Common myeloid progenitor, CD34-positive (primary cell): ENCODE measurements at regions not wholly inside any gene's neighbourhood (a gene's known extent, or its start where the extent isn't known, plus 50 kb on each side); places are given as distances from the start of the nearest gene placed in this dataset.

Experiments used
- CTCF ChIA-PET: fragments of 350-600 bp; sonication (Branson Sonifier 250); formaldehyde crosslinking; loops from one replicate; lab custom pipeline; 2021; ENCODE audit warnings: antibody characterized with exemption; lab: Charles Lee
- POLR2A ChIA-PET: fragments of 350-600 bp; sonication (Branson Sonifier 250); formaldehyde crosslinking; loops from one replicate; lab custom pipeline; 2021; ENCODE audit warnings: antibody characterized with exemption; lab: Charles Lee
- DNase-seq, 3 donors: peaks; one replicate each; pipeline versions ENCODE4 v3.0.0 to v3.0.0-alpha.2; 2013
- H3K27ac ChIP-seq, 2 experiments: 1 replicate in 1 of 2; 2 replicates in 1 of 2; pipeline ENCODE4 v1.7.0; 2013; ENCODE audit warnings: inconsistent platforms in 2 of 2, low read length in 2 of 2, mild to moderate bottlenecking in 2 of 2, low read depth in 1 of 2, moderate library complexity in 1 of 2; ENCODE audit not compliant: severe bottlenecking in 2 of 2, insufficient read depth in 1 of 2, poor library complexity in 1 of 2
- H3K27me3 ChIP-seq, 5 experiments: replicated peaks in 2 of 5; 1 replicate in 3 of 5; 2 replicates in 2 of 5; pipeline versions ENCODE4 v1.6.1 to v1.7.0; 2013; ENCODE audit warnings: low read length in 4 of 5, mild to moderate bottlenecking in 2 of 5, moderate library complexity in 2 of 5, inconsistent platforms in 1 of 5; ENCODE audit not compliant: insufficient read depth in 5 of 5, control insufficient read depth in 4 of 5
- H3K36me3 ChIP-seq, 4 experiments: 1 replicate in 2 of 4; 2 replicates in 2 of 4; pipeline versions ENCODE4 v1.6.1 to v1.7.0; 2013; ENCODE audit warnings: low read length in 3 of 4, control low read depth in 1 of 4, mild to moderate bottlenecking in 1 of 4; ENCODE audit not compliant: control insufficient read depth in 4 of 4, insufficient read depth in 4 of 4
- H3K4me1 ChIP-seq, 4 experiments: 1 replicate in 3 of 4; 2 replicates in 1 of 4; pipeline versions ENCODE4 v1.6.1 to v1.7.1; 2013; ENCODE audit warnings: low read length in 3 of 4, mild to moderate bottlenecking in 3 of 4, control low read depth in 1 of 4, inconsistent platforms in 1 of 4, moderate library complexity in 1 of 4; ENCODE audit not compliant: control insufficient read depth in 4 of 4, insufficient read depth in 4 of 4; ENCODE audit errors: control extremely low read depth in 1 of 4
- H3K4me3 ChIP-seq, 7 experiments: 1 replicate in 4 of 7; 2 replicates in 3 of 7; pipeline versions ENCODE4 v1.5.1 to v1.7.0; 2013; ENCODE audit warnings: mild to moderate bottlenecking in 7 of 7, low read length in 6 of 7, moderate library complexity in 6 of 7, inconsistent platforms in 2 of 7, low read depth in 2 of 7, control low read depth in 1 of 7; ENCODE audit not compliant: insufficient read depth in 4 of 7, control insufficient read depth in 1 of 7; ENCODE audit errors: extremely low read depth in 1 of 7
- H3K9me3 ChIP-seq, 5 experiments: 1 replicate in 4 of 5; 2 replicates in 1 of 5; pipeline versions ENCODE4 v1.6.1 to v1.7.1; 2013; ENCODE audit warnings: low read length in 4 of 5, mild to moderate bottlenecking in 2 of 5, inconsistent platforms in 1 of 5, low read depth in 1 of 5, moderate library complexity in 1 of 5; ENCODE audit not compliant: control insufficient read depth in 4 of 5, insufficient read depth in 2 of 5; ENCODE audit errors: control extremely low read depth in 1 of 5
- WGBS: methylation state at CpG from one replicate; pipeline ENCODE4 v1.1.5; 2013; ENCODE audit not compliant: insufficient coverage; 5-methylcytosine and 5-hydroxymethylcytosine counted together

- DNase-seq: no peak
- Histone ChIP-seq H3K27ac (no peak overlapping the region), H3K36me3 (no peaks in the 10 kb centered on the region), H3K9me3 (no peaks in the 10 kb centered on the region), H3K27me3 (no peaks in the 10 kb centered on the region), H3K4me1 (no peaks in the 10 kb centered on the region), H3K4me3 (no peak overlapping the region)
- WGBS: no CpG with 5 or more reads among the region's 2 CpGs
- POLR2A ChIA-PET: interaction anchor here (0.7 kb wide), 1 partner anchor 305 kb away, joined by 4 read pairs; no protein-coding TSS in a partner anchor
- CTCF ChIA-PET: no interaction called here
These were observed 318.6 kb upstream of the ADGRL4 start for GRCh38 chr1:79325126-79325525.

- WGBS: no CpG with 5 or more reads among the region's 1 CpG
- Histone ChIP-seq H3K4me1 (no peaks in the 10 kb centered on the region), H3K27ac (no peak overlapping the region), H3K36me3 (no peaks in the 10 kb centered on the region), H3K9me3 (no peaks in the 10 kb centered on the region), H3K27me3 (no peaks in the 10 kb centered on the region), H3K4me3 (no peak overlapping the region)
- no peak for DNase-seq
- ChIA-PET POLR2A (no interaction called here), CTCF (interaction anchor here (0.9 kb wide), 1 partner anchor 32 kb away, joined by 3 read pairs; no protein-coding TSS in a partner anchor)
These were observed 316.9 kb upstream of the ADGRL4 start for GRCh38 chr1:79323239-79324025.

GRCh38 chr1:79322511-79323027, 316.0 kb upstream of the ADGRL4 start:
- no peak for DNase-seq
- Histone ChIP-seq H3K36me3 (no peaks in the 10 kb centered on the region), H3K27me3 (no peaks in the 10 kb centered on the region), H3K27ac (no peak overlapping the region), H3K9me3 (no peaks in the 10 kb centered on the region), H3K4me1 (no peaks in the 10 kb centered on the region), H3K4me3 (no peak overlapping the region)
- WGBS: 100% methylated on average over 1 of the region's 5 CpGs
- ChIA-PET POLR2A (no interaction called here), CTCF (no interaction called here)

GRCh38 chr1:79312438-79312837, 305.9 kb upstream of the ADGRL4 start:
- H3K27me3 ChIP-seq: no peaks in the 10 kb centered on the region
- H3K9me3 ChIP-seq: no peaks in the 10 kb centered on the region
- peaks cover 0 to 2% (median 0%) of the 10 kb centered on the region in 4 experiments for H3K4me1 ChIP-seq
- ChIA-PET CTCF (no interaction called here), POLR2A (no interaction called here)
- H3K27ac ChIP-seq: no peak overlapping the region
- no peaks in the 10 kb centered on the region for H3K36me3 ChIP-seq
- H3K4me3 ChIP-seq: no peak overlapping the region
- no peak for DNase-seq

- no peak overlapping the region for H3K27ac ChIP-seq
- 93% methylated on average over 2 of the region's 3 CpGs for WGBS
- H3K27me3 ChIP-seq: no peaks in the 10 kb centered on the region
- H3K4me3 ChIP-seq: no peak overlapping the region
- ChIA-PET POLR2A (no interaction called here), CTCF (no interaction called here)
- H3K36me3 ChIP-seq: no peaks in the 10 kb centered on the region
- peaks cover 0 to 2% (median 0%) of the 10 kb centered on the region in 4 experiments for H3K4me1 ChIP-seq
- no peak for DNase-seq
- H3K9me3 ChIP-seq: no peaks in the 10 kb centered on the region
These were observed 304.1 kb upstream of the ADGRL4 start for GRCh38 chr1:79310609-79311008.

GRCh38 chr1:79304131-79304530, 297.6 kb upstream of the ADGRL4 start:
- CTCF ChIA-PET: no interaction called here
- DNase-seq: no peak
- no peak overlapping the region for H3K4me3 ChIP-seq
- H3K27ac ChIP-seq: no peak overlapping the region
- no peaks in the 10 kb centered on the region for H3K27me3 ChIP-seq
- POLR2A ChIA-PET: no interaction called here
- H3K36me3 ChIP-seq: no peaks in the 10 kb centered on the region
- H3K9me3 ChIP-seq: no peaks in the 10 kb centered on the region
- H3K4me1 ChIP-seq: no peaks in the 10 kb centered on the region
- no CpG with 5 or more reads among the region's 3 CpGs for WGBS

- ChIA-PET CTCF (no interaction called here), POLR2A (no interaction called here)
- Histone ChIP-seq H3K27ac (no peak overlapping the region), H3K4me1 (no peaks in the 10 kb centered on the region), H3K4me3 (no peak overlapping the region), H3K36me3 (no peaks in the 10 kb centered on the region), H3K27me3 (no peaks in the 10 kb centered on the region), H3K9me3 (no peaks in the 10 kb centered on the region)
- WGBS: no CpG with 5 or more reads among the region's 2 CpGs
- no peak for DNase-seq
These were observed 296.5 kb upstream of the ADGRL4 start for GRCh38 chr1:79303040-79303439.
